Activated CD4-positive, alpha-beta T cell treated with anti-CD3 and anti-CD28 coated beads for 48 hours (primary cell): ENCODE measurements at regions not wholly inside any gene's neighbourhood (a gene's known extent, or its start where the extent isn't known, plus 50 kb on each side); places are given as distances from the start of the nearest gene placed in this dataset.

ENCODE experiments used
- DNase-seq: peaks from one replicate; pipeline ENCODE4 v3.0.0-alpha.2; 2020

DNA sequence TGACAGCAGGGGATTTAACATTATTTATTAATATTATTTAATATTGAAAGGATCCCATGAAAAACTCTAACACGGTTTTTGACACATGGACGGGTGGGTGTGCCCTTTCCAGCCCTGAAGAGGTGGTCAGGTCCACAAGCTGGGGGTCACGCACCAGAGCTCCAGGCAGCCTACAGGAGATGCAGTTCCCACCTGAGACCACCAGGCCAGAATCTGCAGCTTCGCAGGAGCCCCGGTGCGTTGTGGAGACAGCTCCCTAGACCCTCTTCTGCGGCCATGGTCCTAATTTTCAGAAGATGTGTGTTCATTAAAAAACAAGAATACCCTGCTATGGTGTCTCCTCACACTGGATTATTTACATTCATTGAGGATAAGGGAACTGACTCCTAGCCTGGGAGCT is 331.1 kb downstream of the C16orf95 start:
- no peak for DNase-seq

DNA sequence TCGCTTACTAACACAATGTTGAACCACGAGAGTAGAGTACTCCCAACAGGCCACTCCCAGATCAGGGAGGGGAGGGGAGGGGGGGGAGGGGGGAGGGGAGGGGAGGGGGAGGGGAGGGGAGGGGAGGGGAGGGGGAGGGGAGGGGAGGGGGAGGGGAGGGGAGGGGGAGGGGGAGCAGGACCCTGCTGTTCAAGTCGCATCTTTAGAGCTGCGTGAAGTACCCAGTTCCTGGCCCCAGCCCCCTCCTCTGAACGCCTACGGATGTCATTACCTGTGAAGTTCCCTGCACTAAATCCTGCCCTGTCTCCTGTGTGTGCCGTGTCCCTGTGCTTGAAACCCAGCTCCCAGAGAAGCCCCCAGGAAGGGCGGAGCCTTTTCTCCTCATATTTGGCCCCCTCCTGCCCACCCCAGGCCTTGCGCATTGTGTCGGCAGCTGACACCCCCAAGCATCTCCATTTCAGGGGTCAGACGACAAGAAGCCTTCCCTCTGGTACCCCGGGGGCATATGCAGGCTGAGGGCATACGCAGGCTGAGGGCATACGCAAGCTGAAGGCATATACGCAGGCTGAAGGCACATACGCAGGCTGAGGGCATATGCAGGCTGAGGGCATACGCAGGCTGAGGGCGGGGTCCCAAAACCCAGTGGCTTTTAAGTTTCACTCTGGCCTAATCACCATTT is 330.2 kb downstream of the C16orf95 start:
- no peak for DNase-seq

DNA sequence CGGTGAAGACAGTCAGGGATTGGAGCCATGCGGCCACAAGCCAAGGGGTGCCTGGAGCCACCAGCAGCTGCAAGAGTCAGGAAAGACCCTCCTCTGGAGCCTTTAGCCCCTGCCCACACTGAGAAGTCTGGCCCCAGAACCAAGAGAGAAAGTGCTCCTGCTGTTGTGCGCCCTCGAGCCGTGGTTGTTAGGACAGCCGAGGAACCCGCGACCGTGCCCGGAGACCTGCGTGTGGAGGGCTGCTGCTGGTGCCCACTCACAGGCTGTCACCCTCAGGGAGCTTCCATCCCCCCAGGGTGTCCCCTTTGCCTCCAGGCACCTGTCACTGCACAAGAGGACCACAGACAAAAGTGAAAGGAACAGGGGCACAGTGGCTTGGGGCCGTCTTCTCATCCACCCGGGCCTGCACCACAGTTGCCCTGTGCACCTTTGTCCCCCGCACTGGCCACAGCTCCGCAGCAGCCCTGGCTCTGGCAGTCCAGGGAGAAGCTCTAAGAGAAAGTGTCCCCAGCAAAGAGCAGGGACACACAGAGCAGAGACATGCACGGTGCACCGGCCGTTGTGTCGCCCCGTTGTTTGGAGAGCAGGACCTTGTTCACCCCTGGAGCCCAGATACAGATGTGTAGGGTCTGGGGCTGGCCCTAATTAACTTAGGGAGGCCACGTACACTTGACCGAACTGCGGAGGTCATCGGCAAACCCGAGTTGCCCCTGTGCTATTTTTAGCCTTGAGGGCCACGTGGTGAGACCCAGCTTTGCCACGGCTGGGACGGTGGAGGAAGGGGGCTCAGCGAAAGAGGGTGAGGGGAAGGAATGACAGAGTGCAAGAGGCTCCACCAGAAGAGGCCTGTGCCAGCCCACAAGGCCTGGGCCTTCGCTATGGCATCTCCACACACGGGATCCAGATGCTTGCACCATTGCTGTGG is 329.2 kb downstream of the C16orf95 start:
- no peak for DNase-seq

DNA sequence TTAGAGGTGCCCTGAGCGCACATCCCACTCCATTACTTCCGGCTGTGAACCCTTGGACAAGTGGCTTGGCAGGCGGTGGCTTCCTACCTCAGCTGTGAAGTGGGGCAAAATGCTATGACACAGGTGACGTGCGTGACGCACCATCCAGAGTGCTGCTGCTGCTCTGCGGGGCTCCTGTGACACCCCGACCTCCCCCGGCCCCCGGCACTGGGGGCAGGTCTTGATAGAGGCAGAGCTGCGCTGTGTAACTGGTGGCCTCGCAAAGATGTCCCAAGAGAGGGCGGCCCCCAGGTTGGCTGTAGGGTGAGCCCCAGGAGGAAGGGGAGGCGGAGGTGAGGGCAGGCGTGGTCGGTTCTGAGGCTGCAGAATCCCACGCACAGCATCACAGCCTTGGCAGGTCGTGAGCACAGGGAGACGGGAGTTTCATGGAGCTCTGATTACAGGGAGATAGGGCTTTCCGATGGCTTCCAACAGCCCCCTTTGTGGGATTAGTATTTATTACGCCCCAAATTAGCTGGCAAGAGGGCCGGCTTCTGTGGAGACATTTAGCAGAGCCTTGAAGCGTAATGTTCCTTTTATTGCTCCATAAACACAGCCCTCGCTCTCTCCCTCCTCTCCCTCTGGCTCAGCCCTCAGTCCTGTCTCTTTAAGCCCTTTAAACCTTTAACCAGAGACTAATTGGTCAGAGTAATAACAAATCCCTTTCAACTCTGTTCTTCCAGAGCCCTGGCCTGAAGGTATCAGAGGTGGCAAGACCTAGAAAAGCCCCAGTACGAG is 328.1 kb downstream of the C16orf95 start:
- DNase-seq, result no peak

DNA sequence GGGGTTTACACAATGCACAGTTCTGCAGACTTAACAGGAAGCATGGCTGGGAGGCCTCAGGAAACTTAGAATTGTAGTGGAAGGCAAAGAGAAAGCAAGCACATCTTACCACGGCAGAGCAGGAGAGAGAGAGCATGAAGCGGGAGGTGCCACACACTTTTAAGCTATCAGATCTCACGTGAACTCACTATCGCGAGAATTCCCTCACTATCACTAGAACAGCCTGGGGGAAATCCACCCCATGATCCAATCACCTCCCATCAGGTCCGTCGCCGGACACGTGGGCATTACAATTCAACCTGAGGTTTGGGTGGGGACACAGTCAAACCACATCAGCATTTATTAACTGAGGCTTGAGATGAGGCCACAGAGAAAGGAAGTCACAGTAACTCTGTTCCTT is 326.7 kb downstream of the C16orf95 start:
- no peak for DNase-seq

DNA sequence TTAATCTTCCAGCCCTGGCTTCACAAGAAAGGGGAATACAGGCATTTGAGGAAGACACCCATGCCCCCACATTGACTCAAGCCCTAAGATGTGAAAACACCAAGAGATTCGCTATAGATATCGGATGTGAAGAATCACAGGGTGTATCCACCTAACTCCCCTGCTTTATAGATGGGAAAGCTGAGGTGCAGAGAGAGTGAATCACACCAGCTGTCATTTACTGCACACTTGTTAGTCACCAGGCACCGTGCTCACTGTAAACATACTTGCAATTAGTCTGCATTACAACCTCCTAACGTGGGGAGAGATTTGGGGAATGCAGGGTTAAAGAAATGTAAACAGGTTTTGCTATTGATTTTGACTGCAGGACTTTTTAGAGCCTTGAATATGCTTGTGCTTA is 325.5 kb downstream of the C16orf95 start:
- DNase-seq, result no peak

DNA sequence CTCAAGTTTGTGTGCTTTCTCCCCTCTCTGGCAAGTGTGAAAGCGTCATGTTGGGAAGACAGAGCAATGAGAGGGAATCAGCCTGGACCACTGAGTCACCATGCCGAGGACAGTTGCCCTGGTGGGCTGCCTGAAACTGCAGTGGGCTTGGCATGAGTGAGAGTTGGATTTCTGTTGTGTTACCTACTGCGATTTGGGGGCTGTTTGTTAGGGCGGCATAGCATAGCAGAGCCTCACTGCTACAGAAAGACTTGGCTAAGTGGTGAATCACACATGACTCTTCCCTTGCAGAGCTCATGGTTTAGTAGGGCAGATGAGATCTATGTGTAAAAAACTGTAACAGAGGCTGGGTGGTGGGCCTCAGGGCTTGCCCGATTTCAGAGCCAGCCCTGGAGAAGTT is 324.6 kb downstream of the C16orf95 start:
- no peak for DNase-seq

DNA sequence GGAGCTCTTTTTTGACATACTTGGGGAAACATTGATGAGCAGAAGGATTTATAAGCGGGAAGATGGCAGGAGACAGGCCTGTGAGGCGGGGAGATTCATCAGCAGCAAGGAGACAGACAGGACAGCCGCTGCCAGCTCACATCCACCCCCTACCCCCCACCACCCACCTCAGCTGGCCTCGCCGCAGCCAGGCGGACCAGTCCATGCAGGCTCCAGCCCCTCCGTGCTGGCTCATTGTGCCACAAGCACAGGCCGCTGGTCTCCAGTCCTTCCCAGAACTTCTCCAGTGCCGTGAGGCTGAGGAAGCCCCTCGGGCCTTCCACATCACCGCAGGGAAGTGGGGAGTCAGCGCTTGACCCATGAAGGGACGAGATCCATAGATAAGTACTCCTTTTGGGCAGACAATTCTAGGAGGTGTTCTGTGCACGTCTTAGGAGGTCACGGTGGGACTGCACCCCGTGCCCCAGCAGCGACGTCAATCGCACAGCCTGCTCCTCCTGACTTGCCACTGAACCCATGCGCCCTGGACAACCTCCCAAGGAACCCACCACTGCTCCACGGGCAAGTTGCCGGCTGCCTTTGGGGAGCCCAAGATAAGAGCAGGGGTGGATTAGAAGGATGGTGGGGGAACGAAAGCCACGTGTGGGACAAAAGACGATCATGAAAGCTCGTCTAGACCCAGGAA is 323.6 kb downstream of the C16orf95 start:
- no peak for DNase-seq

DNA sequence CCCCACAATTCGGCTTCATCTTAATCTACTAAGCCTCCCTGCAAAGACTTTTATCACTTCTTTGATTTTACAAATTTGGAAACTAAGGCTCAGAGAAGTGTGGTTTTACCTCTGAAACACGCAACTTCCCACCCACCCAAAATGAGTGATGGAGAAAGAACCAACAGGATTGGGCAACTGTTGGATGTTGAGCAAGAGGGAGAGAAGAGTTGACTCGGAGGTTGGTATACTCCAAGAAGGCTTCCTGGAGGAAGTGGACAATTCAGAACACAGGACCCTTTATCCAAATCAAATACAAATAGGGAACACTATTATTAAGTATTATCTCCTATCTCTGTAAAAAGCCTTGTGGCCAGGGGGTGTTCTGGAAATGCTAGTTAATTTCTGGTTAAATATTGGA is 323.0 kb downstream of the C16orf95 start:
- DNase-seq, result no peak

DNA sequence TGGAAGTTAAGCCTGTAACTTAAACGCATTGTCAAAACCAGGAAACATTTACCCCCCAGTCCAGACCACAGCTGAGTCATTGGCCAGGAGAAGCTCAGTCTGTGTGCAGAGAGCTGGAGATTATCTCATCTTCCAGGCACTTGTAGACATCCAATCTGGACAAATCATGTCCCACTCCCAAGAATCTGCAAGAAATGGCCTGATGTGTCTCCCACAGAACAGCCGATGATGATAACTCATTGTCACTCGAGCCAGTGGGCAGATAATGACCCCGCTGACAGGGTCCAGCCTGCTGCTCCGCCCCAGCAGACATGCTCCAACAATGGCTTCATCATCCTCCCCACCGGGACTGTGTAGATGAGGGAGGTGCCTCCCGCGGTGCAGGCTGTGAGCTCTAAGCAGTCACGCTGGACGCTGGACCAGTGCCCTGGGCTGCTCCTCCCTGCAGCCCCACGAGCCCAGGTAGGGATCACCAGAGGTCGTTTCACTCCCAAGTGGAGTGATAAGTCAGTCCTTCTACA is 322.5 kb downstream of the C16orf95 start:
- no peak for DNase-seq

DNA sequence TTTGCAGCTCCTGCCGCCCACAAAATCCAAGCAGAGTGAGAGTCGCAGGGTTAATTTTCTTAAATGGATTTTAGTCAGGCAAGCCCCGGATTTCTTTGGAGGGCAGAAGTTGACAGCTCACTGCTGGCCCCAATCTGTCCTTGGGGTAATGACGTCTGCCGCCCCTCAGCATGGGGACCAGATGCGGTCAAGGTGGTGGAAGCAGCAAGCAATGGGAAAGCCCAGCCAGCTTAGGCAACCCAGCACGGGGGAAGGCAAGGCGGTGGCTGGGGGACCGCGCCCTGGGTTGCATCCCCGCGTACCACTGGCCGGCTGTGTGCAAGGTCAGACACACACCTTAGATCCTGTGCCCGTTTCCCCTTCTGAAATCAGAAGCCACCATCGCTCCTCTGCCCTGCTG is 321.7 kb downstream of the C16orf95 start:
- DNase-seq, result no peak

DNA sequence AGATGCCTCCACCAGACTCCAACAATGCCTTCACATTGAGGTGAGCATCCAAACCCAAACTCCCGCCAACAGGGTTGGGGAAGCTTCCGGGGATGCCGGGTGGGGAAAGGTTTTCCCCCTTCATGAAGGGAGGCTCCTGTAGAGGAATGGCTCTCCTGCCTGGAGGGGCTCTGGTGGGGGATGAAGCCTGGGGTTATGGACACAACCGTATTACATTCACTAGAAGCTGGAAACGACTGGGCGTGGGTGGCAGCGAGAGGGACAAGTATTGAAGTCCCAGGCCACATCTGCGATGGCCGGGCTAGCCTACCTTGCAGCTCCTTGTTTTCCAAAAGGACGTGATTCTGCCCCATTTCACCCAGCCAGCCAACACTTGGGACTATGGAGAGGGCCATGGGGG is 321.1 kb downstream of the C16orf95 start:
- no peak for DNase-seq

DNA sequence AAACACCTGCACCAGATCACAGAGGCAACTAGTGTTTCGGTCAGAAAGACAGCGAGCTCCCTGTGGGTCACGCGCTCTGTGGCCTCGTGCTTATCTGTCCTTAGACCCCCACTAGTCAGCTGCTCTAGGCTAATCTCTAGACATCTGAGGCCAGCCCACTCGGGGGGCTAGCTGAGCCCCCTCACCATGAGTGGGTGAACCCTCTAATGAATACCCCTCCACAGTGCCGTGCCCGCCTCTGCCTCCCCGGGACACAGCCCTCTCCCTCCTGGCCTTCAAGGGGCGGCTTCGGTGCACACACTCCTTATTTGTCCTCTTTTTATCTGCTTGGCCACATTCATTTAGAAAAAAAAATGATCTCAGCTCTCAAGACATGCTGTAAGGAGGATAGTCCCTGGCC is 320.1 kb downstream of the C16orf95 start:
- no peak for DNase-seq

DNA sequence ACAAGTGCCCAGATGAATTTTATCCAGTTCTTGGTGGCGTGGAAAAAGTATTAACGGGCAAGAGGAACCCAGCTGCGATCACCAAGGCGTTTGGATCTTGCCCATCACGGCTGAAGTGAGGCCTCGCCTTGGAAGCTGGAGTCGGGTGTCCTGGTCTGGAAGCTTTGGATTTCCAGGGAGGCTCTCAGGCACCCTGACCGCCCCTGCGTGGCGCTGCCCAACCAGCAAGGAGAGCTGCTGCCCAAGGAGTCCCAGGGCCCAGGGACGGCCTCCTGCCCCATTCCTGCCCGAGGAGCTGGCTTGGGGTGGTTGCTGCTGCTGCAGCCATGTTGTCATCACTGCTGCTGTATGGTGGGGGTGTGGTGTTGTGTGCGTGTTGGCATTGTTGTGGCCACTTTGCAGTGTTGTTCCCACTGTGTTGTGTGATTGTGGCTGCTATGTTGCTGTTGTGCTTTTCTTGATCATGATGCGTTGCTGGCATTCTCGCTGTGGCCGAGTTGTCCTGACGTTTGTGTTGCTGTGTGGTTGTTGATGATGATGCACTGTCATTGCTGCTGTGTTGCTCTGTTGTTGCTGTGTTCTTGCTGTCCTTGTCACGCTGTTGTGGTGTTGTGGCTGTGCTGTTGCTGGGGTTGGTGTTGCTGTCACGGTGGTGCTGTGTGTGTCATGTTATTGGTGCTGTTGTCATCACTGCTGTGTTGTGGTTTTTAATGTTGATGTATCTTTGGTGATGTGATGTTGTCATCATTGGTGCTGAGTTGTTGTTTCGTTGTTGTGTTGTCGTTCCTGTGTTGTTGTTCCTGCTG is 318.8 kb downstream of the C16orf95 start:
- DNase-seq, result no peak

DNA sequence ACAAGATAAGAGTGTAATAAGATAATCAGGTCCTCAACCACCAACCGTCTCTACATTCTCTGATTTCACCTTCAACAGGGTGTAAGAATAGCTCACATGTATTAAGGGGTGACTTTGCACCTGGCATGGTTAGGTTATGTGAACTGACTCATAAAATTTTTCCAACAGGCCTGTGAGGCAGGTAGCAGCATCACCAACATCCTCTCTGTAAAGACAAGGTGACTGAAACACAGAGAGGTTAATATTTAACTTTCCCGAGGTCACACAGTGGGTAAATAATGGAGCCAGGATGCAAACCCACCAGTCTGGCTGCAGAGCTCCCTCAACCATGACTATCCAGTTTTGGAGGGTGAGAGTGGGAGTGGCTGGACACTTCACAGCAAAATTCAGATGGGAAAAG is 317.2 kb downstream of the C16orf95 start:
- no peak for DNase-seq

DNA sequence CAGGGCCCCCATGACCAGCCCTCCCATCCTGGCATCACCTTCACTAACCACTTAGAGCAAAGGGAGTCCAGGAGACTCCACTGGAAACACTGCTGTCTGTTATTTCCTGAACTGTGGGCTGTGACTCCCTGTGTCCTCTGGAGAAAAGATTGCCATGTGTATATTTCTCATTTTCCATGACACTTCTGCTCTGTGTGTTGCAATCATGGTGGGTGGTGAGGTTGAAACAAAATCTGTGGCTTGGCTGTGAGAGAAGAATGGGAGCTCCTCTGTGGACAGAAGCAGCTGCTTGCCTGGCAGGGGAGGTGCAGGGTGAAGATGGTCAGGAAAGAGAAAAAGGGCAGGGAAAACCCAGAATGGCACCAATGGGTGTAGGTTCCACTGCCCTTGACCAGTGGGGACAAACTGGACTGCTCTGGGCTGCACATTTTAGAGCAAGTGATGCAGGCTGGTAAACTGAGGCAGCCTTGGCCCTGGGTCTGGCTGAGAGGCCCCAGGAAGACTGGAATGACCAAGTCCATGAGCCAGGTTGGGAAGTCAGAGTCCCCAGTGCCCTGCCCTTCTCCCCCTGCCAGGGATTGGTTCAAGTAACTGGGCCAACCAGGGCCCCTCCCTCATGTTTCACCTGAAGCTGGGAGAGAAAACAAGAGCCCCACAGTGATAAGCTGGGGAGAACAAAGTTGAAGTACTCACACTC is 314.3 kb downstream of the C16orf95 start:
- no peak for DNase-seq

DNA sequence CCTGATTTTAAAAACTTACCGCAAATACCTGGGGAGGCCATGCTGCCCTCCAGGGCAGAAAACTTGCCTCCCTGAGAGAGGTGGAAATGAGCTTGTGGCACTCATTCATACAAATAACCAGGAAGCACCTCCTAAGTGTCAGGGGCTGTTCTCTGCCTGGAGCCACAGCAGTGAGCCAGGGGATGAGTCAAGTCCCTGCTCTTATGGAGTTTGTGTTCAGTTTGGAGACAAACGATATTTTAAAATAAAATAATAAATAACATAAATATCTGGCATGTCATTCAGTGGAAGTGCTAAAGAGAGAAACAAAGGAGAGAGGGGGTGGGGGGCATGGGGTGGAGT is 313.8 kb downstream of the C16orf95 start:
- DNase-seq, result no peak

DNA sequence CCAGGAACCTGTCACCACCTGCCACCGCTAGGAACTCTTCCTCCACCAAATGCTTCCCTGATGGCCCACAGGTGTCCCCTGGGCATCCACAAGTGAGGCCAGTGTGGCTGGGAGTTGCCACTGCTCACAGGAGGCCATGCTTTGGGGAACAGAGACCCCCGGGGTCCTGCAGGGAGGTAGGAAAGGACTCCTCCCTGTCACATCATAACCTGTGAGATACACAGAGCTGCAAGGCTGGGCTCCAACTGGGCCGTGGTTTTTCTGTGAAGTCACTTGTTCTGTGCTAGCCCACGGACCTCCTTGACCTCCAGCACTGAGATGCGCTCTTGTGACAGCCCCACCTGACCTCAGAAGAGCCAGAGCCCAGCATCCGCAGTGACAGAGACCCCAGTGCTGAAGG is 311.2 kb downstream of the C16orf95 start:
- no peak for DNase-seq

DNA sequence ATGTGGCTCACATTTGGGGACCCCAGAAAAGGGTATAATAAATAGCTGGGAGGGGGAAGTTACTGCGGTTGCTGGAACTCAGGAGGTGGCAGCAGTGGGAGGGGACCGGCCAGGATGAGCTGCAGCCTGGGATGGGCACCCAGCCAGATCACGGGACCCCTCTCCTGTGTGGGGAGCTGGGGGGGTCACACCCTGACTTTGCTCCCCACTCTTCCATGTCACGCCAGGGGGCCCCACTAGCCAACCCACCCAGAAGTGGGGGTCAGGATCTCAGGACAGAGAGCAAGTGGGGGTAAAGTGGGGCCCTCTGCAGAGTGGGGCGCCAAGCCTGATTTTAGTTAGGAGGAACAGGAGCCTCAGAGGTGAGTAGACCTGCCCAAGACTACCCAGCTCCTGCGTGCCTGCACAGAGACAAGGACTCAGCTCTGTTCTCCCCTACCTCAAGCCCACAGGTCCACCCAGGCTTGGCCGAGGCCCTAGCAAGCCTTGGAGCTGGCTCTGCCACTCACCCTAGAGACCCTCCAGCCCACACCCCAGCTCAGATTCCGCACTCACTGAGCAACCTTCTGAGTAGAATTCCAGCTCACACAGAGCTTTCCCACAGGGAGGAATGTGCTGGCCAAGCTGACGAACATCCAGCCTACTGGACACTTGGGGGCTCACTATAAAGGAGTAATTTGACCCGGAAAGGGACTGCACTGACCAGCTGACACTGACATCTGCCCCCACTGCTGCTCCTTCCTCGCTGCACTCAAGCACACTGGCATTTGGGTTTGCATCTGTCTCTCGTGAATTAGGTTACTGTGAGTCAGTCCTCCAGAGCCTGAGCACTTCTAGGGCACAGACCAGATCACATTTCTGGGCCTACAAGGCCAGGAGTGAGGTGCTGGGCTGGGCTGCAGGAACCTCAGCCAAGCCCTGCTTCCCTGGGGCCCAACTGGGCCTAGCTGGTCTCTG is 310.1 kb downstream of the C16orf95 start:
- no peak for DNase-seq

DNA sequence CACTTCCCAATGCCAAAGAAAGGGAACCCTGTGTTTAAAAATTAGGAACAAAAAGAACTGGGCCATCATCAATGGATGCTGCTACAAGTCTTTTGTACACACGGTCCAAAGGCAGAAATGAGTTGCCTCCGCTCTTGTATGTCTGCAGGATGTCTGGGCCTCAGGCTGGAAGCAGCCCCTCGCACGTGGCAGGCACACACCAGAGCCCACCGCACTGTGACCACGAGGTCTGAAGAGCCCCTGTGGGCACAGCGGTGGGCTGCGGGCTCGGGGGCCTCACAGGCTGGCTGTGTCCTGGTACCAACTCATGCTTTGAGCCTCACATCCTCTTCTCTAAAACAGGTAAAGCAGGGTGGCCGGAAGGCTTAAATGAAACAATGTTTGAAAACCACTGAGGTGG is 309.3 kb downstream of the C16orf95 start:
- no peak for DNase-seq
